Left lobe of liver (tissue), 2 donors: ENCODE measurements at regions not wholly inside any gene's neighbourhood (a gene's known extent, or its start where the extent isn't known, plus 50 kb on each side); places are given as distances from the start of the nearest gene placed in this dataset.

Source experiments
- ATAC-seq: fragments of 200-7000 bp; cut with Tn5 transposase; one replicate; pipeline ENCODE4 v1.9.1; 2020; ENCODE audit warnings: mild to moderate bottlenecking, moderate library complexity
- DNase-seq: peaks from one replicate; pipeline ENCODE4 v3.0.0-alpha.2; 2020; ENCODE audit warnings: low spot score
- donor health status: DM: no; HTN: no; CAD: no; lungs with moderate emphysema.
- donor health status: DM: no; HTN: yes; CAD: no.

DNA sequence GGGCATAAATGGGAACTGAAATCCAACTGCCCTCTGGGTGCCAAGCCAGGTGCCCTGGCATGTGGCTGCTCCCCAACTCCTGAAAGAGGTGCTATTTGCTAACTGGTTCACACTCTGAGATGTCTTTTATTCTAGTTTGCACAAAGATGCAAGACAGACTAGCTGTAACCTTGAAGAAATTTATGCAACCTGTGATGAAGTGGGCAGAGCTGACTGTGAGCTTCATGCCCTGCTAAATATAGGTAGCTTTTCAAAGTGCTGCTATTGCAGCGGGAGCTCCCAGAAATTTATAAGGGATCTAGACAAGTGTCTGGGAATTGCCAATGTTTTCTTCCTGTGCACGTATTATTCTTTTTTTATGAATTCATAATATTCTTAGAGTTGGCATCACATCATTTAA, 517.5 kb downstream of the RNF144B start:
- DNase-seq, result no peak
- no peak for ATAC-seq

DNA sequence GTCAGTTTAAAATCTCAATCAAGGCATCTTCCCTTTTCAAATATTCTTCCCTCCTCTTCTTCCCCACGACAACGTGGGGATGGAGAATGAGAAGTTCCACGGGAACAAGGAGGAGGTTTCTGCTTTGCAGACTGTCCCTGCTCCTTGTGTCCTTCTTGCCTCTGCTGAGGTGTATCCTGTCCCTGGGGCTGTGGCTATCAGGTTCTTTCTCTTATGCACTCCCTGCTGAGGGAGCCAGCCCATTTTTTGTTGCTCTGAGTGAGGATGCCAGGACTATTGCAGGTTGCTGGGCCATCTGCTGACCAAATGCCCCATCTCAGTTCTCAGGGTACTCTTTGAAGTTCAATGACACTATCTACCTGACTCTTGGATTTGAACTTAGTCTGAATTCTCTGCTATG, 533.6 kb downstream of the RNF144B start:
- ATAC-seq, result no peak

DNA sequence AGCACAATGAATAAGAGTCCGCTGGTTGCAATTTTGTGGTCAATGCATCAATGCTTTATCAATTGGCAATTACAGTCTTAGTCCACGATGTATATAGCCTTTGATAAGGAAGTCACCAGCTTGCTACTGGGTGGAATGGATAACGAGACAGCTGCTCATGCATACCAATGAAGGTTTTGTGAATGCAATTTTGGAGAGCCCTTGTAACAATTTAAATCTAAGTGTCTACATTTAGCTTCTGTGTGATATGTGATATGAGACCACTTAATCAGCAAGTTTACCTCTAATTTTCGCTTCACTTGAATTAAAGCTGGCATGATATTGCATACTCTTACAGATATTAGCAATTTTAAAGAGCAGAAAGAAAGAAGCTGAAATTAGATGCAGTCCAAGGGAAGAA, 543.9 kb downstream of the RNF144B start:
- DNase-seq (no peak), ATAC-seq (no peak)

More for the DNA sequence above, 533.6 kb downstream of the RNF144B start:
- no peak for DNase-seq

DNA sequence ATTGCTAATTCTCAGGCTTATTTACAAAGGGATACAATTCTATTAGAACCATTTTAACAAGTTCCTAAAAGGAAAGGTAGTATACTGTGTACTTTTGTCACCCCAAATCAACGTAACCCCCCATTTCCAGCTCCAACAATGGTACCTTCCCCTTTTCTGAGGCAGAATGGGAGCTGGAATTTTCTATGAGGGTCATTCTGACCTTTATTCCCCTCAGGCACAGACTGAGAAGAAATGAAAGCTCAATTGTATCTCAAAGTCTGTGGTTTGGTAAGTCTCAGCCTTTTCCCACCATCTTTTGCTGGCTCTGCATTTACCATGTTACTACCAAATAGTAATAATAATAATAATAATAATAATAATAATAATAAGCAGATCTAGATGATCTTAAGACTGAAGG, 571.0 kb downstream of the RNF144B start:
- no peak for DNase-seq
- ATAC-seq, result no peak

DNA sequence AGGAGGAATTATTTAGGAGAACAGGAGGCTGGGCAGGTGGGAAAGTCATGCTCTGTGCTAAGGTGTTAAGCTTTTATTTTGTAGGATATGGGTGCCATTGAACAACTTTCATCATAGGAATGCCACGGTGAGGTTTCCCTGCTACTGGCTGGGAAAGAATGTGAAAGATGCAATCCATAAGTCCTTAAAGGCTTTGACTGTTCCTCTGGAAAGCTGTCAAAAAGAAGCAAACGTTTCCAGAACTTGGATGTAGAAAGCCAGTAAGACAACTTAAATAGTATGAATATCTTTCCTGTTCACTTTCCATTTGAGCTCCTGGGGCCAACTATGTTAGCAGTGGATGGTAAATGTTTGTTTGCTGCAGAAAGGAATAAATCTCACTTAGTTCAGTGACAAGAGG, 574.4 kb downstream of the RNF144B start:
- no peak for ATAC-seq
- DNase-seq, result no peak

DNA sequence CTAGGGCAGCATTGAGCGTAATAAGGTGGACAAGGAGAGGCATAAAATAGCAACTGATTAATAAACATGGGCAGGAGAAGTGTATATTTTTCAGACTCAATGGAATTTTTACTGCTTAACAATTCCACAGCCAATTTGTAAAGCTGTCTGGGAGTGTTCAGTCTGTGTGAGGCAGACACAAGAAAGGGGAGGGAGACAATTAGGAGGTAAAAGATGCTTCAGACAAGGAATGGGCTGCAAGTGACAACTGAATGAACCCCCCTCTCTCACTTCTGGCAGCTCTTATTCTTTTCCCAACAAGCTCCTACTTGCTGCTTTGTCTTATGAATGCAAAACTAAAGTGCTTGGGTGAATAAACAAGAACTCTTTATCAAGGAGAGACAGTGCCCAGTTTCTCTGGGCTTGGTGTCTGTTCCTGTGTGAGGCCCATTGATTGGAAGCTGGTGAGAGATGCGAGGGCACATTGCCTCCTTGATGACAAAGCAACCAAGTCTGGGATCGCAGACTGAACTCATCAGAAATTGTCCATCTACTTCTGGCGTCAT, 575.3 kb downstream of the RNF144B start:
- DNase-seq (no peak), ATAC-seq (no peak)

DNA sequence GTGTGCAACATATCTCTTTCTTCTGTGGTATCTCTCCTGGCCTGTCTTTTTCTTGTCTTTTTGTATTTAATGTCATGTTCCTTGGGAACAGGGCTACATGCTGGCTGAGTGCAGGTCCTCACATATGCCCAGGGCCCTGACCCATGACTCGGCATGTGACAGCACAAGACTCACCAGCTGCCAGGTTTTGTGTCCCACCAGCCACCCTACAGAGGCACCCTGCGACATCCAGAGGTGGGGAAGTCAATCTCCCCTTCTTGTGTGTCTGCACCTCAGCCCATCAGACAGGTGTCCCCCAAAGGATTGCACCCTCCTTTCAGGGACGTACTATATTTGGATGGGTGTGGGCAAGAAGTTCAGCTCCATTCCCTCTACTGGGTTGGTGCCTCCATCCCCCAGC, 576.3 kb downstream of the RNF144B start:
- no peak for ATAC-seq
- DNase-seq, result no peak

DNA sequence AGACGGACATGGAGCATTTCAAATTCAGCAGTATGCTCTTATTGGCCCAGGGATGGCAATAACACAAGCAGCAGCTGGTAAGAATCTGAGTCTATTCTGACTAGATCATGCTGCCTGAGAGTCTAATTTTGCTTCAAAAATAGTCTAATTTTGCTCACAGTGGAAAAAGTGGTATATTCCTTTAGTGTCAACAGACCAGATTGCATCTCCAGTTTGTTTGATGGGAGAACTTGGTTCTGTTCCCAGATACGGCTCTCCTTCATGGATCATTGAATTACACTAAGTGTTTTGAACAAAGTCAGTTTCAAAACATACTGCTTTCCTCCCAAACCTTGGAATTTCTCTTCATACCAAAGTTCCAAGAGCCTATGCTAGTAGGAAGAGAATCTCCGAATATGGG, 586.1 kb downstream of the RNF144B start:
- no peak for ATAC-seq
- no peak for DNase-seq

DNA sequence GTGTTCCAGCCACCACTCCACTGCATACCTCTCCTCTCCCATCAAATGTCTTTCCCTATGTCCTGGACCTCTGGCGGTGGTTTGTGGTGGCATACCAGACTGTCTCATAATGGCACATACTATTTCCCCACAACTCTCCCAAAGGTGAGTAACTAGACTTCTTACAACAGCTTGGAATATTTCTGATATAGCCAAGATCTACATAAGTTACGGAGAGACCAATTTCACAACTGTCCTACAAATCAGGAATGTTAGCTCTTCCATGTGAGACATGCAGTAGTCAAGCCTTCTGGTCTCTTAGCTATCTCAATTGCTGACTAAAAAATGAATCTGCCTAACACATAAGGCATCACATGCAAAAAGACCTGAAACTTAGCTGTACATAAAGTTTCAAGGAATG, 588.9 kb downstream of the RNF144B start:
- ATAC-seq (no peak), DNase-seq (no peak)

DNA sequence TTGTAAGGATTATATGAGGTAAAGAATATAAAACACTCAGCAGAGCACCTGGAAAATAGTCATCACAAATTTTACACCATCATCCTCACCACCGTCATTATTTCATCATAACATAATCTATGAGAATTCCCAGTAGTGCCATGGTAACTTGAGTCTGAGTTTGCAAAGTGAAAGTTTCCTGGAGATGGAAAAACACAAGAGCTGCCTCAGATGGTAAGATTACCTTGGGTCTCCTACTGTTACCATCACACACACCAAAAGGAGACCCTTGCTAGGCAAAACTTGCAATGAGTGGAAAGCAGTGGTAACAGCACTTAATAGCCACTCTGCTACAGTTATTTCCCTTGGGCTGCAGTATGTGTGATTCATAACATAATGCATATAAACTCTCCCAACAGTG, 589.8 kb downstream of the RNF144B start:
- ATAC-seq, result no peak

DNA sequence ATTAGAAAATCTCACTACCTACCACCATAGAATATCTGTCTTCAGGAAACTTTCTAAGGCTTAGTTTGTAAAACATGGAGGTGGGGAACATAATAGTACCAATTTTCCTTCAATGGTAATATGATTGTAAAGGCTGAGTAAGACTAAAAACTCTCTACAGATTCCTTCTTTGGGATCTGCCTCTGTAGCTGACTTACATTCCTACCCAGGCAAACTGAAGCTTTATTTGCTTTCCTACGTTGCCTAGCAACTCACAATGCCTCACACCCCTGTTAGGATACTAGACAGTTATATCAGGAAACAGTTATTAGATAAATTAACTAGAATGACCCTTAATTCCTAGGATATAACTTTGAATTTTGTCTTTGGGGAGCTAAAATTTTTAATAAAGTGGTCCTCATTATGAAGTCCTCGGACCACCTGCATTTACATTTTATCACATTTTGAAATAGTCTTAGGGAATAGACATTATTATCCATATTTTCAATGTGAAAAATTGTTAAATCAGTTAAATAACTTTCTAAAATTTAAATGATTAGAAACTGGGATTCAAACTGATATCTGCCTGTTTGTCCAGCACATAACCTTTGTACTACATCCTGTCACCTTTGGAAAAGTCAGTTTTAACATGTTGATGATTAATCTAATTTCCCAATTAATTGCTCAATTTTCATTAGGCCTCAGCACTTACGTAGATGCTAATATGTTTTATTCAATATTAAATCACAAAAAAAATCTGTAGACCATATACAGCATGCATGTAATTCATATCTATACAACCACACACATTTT, 591.4 kb downstream of the RNF144B start:
- DNase-seq (no peak), ATAC-seq (peak; percentile 82)

More for the DNA sequence above, 589.8 kb downstream of the RNF144B start:
- no peak for DNase-seq

DNA sequence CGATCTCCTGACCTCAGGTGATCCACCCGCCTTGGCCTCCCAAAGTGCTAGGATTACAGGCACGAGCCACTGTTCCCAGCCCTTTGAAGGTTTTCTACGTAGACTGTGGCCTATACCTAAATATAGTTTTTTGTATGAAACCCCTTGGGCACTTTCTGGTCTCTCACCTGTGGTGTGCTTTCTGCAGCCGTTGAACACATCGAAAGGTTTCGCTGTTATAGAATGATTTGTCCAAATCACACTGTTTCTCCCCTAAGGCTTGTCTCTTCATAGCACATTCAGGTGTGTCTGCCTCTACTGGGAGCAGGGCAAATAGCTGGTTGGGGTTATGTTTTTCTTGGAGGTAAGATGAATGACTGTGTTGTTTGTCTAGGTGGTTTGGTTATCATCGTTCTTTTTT, 597.9 kb downstream of the RNF144B start:
- DNase-seq (no peak), ATAC-seq (no peak)

DNA sequence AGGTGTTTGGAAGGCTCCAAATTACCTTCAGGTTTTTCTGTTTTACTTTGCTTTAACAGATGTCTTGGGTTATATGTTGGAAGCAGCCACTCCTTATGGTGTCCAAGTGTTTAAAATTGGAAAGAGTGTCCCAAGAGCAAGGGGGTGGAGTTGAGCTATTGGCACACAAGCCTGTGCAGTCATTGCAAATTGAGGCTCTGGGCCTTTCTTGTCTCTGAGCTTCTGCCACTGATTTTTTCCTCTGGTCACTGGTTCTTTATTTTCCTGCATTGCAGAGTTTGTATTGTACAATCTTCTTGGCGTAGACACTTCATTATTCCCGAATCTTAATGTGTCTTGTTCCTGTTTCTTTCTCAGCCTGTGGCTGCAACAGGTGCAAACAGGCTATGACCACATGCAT, 598.8 kb downstream of the RNF144B start:
- ATAC-seq, result no peak
- no peak for DNase-seq

DNA sequence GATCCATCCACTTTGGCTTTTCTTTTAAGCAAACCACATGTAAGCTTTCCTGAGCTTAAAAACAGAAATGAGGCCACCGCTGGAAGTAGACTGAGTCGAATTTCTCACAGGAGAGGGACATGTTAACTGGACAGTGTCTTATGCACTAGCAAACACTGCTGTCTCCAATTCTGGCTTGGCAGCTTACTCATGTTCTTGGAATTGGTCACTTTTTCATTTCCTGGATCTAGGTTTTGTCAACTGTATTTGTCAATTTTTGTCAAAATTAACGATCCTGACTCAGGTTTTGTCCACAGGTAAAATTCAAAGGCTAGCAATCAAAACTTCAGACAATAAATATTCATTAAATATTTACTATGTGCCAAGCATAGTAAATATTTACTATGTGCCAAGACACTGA, 601.5 kb downstream of the RNF144B start:
- DNase-seq (no peak), ATAC-seq (no peak)

DNA sequence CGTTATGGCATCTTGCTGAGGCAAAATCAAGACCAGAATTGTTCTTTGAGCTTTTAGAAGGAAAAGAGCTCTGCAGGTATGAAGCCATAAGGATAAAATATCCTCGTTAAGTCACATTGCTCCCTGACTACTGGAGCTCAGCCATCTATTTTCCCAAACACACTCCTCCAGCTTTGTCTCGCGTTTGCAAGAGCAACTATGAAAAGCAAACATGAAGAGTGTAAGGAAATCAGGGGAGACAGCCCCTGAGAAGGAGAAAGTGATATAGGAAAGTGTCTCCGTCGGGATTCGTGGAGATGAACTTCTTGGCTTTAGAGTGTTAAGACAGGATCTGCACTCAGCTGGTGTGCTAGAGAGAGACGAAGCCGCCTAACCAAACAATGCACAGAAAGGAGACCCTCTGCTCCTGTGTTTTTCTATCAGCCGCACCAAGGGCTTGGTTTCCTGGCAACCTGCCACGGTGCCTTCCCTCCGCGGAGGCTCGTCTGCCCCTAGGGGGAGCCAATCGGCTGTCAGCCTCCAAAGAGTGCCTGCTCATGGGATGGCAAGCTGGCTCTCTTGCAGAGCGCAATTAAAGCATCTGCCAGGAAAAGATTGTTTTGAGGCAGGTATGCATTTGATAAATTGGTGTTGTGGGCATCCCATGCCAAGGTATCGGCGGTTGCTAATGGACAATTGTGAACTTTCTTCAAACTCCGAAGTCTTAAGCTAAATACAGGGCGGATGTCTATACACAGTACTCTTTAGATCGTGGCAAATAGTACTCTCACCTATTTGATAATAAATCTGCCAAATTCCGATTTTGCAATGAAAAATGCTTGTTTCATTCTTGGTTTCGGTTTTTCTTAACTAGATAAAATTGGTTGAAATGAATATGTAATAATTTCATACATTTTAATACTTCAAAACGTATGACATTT, 603.2 kb downstream of the RNF144B start:
- ATAC-seq (peak; percentile 96), DNase-seq (peak; percentile 79)

DNA sequence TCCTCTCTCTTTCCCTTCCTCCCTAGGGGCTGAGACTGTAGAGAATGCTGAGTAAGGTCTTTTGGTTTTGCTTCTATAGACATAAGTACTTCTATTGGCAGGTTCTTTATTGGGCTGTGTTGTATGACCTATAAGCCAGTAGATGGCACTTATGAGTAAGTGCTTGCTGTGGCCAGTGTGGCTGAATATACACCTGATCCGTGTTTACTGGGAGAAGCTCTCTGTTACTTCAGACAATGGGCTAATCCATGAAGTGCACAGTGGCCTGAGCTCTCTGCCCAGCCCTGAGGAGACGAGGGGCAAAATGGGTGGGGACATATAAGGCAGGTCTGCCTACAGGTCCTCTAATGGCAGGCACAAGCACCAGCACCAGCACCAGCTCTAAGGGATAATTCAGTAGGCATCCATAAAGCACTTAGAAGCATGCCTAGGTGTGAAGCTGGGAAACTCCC, 610.3 kb downstream of the RNF144B start:
- peak; percentile 99 for ATAC-seq
- no peak for DNase-seq

DNA sequence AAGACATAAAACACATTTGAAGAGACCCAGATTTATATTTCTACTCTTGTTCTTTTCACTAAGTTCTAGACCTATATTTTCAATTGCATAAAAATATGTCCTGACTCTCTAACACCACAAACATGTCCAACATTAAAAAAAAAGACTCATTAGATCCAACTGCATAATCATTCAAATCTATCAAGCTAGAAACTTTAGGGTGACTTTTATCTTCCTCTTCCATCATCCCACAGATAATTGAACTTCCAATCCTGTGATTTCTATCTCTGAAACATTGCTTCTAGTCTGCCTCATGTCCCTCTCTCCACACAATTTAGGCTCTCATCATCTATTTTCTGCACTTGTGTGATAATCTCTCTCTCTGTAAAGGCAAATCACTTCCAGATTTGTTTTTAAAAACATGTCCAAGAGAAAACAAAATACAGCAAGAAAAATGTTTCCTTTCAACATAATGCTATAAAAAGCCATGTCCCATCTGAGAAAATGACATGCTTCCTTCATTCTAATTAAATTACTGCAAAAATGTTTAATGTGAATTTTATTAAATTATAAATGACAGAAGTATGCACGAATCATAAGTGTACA, 615.9 kb downstream of the RNF144B start:
- ATAC-seq, result no peak

DNA sequence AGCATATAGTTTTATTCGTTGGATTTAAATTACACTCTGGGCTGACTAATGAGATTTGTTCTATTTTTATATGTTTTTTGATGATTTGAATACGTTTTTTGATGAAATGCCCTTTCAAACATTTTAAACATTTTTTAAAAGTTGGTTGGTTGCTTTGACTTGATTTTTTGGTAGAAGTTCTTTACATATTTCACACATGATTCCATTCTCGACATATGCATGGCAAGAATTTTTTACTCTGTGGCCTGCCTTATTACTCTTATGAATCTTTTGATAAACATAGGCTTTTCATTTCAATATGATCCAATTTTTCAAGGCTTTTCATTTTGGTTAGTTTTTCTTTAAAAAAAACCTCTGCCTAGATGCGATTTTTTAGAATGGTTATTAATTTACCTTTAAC, 617.0 kb downstream of the RNF144B start:
- no peak for DNase-seq
- no peak for ATAC-seq

More for the DNA sequence above, 615.9 kb downstream of the RNF144B start:
- DNase-seq, result no peak

DNA sequence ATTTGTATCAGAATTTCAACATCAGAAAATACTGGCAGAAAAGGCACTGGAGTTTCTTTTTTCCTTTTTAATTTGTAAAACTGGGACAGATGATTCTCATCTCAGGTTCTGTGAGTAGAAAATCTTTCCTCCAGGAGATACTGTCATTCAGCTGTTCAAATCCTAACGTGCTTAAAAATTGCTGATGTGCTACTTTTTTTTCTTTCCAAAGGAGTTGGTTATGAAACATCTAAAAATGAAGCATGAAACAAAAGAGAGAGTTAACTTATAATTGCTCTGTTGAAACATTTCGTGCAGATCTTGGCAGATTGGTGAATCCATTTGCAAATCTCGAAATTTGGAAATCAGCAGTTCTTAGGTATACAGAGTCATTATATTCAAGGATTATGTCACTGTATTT, 622.6 kb downstream of the RNF144B start:
- ATAC-seq (no peak), DNase-seq (no peak)

DNA sequence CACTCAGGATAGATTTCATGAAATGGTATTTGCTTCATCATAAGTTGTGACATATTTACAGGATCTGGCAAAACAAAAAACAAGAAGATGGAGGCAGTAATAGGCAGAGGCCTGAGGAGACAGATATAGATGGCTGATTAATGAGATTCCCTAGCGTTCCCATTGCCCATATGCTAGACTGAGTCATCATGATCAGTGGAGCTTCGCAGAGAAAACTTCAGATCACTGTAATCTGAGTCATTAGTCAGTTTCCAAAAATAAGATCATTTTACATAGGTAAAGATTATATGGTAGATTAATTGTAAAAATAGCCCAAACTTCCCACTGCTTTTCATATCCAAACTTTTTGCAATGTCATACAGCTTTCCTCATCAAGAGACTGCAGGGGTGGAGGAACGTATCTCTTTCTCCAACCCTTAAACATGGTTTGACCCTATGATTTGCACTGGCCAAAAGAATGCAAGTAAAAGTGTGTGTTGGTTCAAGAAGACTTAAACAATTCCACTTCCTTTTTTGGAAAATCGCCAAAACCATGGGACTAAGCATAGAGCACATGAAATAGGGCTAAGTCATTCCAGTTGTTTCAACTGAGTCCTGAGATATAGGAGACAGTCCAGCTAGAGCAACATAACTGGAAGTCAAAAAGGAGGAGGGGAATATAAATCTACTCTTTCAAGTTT, 626.0 kb downstream of the RNF144B start:
- DNase-seq (no peak), ATAC-seq (no peak)

DNA sequence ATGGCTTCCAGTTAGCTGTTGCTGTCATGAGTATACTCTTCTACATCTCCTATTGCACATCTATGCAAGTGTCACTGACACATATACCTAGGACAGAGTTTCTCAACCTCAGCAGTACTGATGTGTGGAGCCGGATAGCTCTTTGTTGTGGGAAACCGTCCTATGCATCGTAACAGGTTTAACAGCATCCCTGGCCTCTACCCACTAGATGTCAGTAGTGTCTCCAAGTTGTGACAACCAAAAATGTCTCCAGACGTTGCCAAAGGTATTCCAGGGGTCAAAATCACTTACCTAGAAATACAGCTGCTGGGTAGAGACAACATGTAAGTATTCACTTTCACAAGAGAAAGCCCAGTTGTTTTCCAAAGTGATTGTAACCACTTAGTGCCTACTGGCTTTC, 637.6 kb downstream of the RNF144B start:
- DNase-seq (no peak), ATAC-seq (peak; percentile 70)
